ENCODE measurements at regions not wholly inside any gene's neighbourhood (a gene's known extent, or its start where the extent isn't known, plus 50 kb on each side); places are given as distances from the start of the nearest gene placed in this dataset.

DNA sequence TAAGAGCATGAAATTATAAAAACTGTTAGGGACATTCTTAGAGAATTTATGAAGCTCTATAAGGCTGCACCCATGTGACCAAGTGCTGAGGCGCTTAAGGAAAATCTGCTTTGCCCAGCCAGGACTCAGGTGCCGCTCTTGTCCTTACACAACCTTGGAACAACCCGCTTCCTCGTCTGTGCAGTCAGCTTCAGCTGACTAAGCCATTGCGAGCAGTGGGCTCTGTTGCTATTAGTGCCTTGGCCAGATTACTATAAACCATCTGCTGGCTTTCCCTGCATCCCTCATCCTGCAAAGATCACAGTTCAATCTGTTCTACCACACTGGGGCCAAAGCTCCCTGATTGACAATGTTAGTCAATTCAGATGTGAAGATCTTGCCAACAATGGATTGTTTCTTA, 89.1 kb upstream of the E2F3 start:
- DNase-seq (no peak), ATAC-seq (no peak)
- no TSS peak for BruUV-seq (replicated peaks)
- TF ChIP-seq EZH2phosphoT487 (IDR thresholded peaks at IDR 0.05; ENCODE audit: borderline replicate concordance, low read length) (no peak), CTCF (conservative IDR thresholded peaks at IDR 0.05; ENCODE audit: low read depth, low read length) (no peak), EZH2 (IDR thresholded peaks at IDR 0.05; ENCODE audit: low read length, unreplicated experiment) (no peak)
- H3K9me2 ChIP-seq (replicated peaks; ENCODE audit: low read length), result no peaks in the 10 kb centered on the region
- no peaks in the 10 kb centered on the region for H3K79me2 ChIP-seq (ENCODE audit: low read length)
- H3F3A ChIP-seq (ENCODE audit: low read length, unreplicated experiment), result no peaks in the 10 kb centered on the region
- H3K9ac ChIP-seq (ENCODE audit: low read length), result no peak overlapping the region
- H2AFZ ChIP-seq (ENCODE audit: low read length), result no peak overlapping the region
- ChIA-PET POLR2A (ENCODE audit: unreplicated experiment) (no interaction called here), CTCF (no interaction called here)
- no peak overlapping the region for H3K4me2 ChIP-seq (ENCODE audit: low read length)
- intact Hi-C loops (cut with micrococcal nuclease), result no loop called here
- no peaks in the 10 kb centered on the region for H3K36me3 ChIP-seq (ENCODE audit: low read depth, low read length)
- no peaks in the 10 kb centered on the region for H3K9me3 ChIP-seq (ENCODE audit: low read length)
- no peak overlapping the region for H3K4me3 ChIP-seq (ENCODE audit: low read length)
- peaks cover 22% of the 10 kb centered on the region; the same call in 1 of the 2 replicates for H3K27me3 ChIP-seq (ENCODE audit: low read length)
- H3K27ac ChIP-seq (ENCODE audit: low read length), result no peak overlapping the region
- no peaks in the 10 kb centered on the region for H4K20me1 ChIP-seq (ENCODE audit: low read length)
- H3K4me1 ChIP-seq (ENCODE audit: insufficient read depth, low read length), result no peaks in the 10 kb centered on the region

GRCh38 chr6:20313051-20313450, 88.6 kb upstream of the E2F3 start:
- TF ChIP-seq EZH2phosphoT487 (IDR thresholded peaks at IDR 0.05; ENCODE audit: borderline replicate concordance, low read length) (no peak), CTCF (conservative IDR thresholded peaks at IDR 0.05; ENCODE audit: low read depth, low read length) (no peak), EZH2 (IDR thresholded peaks at IDR 0.05; ENCODE audit: low read length, unreplicated experiment) (no peak)
- no peak for ATAC-seq

GRCh38 chr6:20313960-20314530, 87.6 kb upstream of the E2F3 start:
- no peak overlapping the region for H3K27ac ChIP-seq (ENCODE audit: low read length)
- intact Hi-C loops (cut with micrococcal nuclease), result no loop called here
- H3K9me2 ChIP-seq (replicated peaks; ENCODE audit: low read length), result no peaks in the 10 kb centered on the region
- H3K9ac ChIP-seq (ENCODE audit: low read length), result no peak overlapping the region
- ChIA-PET CTCF (no interaction called here), POLR2A (ENCODE audit: unreplicated experiment) (no interaction called here)
- H3K36me3 ChIP-seq (ENCODE audit: low read depth, low read length), result no peaks in the 10 kb centered on the region
- ATAC-seq (no peak), DNase-seq (no peak)
- H3K4me2 ChIP-seq (ENCODE audit: low read length), result no peak overlapping the region
- no peaks in the 10 kb centered on the region for H3K79me2 ChIP-seq (ENCODE audit: low read length)
- no peak overlapping the region for H3K4me3 ChIP-seq (ENCODE audit: low read length)
- no peak overlapping the region for H2AFZ ChIP-seq (ENCODE audit: low read length)
- peaks cover 22% of the 10 kb centered on the region; the same call in 1 of the 2 replicates for H3K27me3 ChIP-seq (ENCODE audit: low read length)
- H3K9me3 ChIP-seq (ENCODE audit: low read length), result no peaks in the 10 kb centered on the region
- BruUV-seq (replicated peaks), result no TSS peak
- H3K4me1 ChIP-seq (ENCODE audit: insufficient read depth, low read length), result no peaks in the 10 kb centered on the region
- TF ChIP-seq CTCF (conservative IDR thresholded peaks at IDR 0.05; ENCODE audit: low read depth, low read length) (no peak), EZH2 (IDR thresholded peaks at IDR 0.05; ENCODE audit: low read length, unreplicated experiment) (no peak), EZH2phosphoT487 (IDR thresholded peaks at IDR 0.05; ENCODE audit: borderline replicate concordance, low read length) (no peak)
- no peaks in the 10 kb centered on the region for H3F3A ChIP-seq (ENCODE audit: low read length, unreplicated experiment)
- H4K20me1 ChIP-seq (ENCODE audit: low read length), result no peaks in the 10 kb centered on the region

More at GRCh38 chr6:20313051-20313450, 88.6 kb upstream of the E2F3 start:
- H3K36me3 ChIP-seq (ENCODE audit: low read depth, low read length), result no peaks in the 10 kb centered on the region
- BruUV-seq (replicated peaks), result no TSS peak
- no peak overlapping the region for H2AFZ ChIP-seq (ENCODE audit: low read length)
- no peak overlapping the region for H3K4me2 ChIP-seq (ENCODE audit: low read length)
- H3K27me3 ChIP-seq (ENCODE audit: low read length), result peaks cover 22% of the 10 kb centered on the region; the same call in 1 of the 2 replicates
- H3K4me1 ChIP-seq (ENCODE audit: insufficient read depth, low read length), result no peaks in the 10 kb centered on the region
- H3K9me2 ChIP-seq (replicated peaks; ENCODE audit: low read length), result no peaks in the 10 kb centered on the region
- intact Hi-C loops (cut with micrococcal nuclease), result no loop called here
- no peak overlapping the region for H3K4me3 ChIP-seq (ENCODE audit: low read length)
- H3K79me2 ChIP-seq (ENCODE audit: low read length), result no peaks in the 10 kb centered on the region
- H3K9me3 ChIP-seq (ENCODE audit: low read length), result no peaks in the 10 kb centered on the region
- H3K9ac ChIP-seq (ENCODE audit: low read length), result no peak overlapping the region
- no peak for DNase-seq
- H3K27ac ChIP-seq (ENCODE audit: low read length), result no peak overlapping the region
- no peaks in the 10 kb centered on the region for H4K20me1 ChIP-seq (ENCODE audit: low read length)
- no peaks in the 10 kb centered on the region for H3F3A ChIP-seq (ENCODE audit: low read length, unreplicated experiment)
- CTCF ChIA-PET, result no interaction called here
- POLR2A ChIA-PET (ENCODE audit: unreplicated experiment), result no interaction called here
